HG03432 (cell line): ENCODE measurements at regions not wholly inside any gene's neighbourhood (a gene's known extent, or its start where the extent isn't known, plus 50 kb on each side); places are given as distances from the start of the nearest gene placed in this dataset.
"Not testable (repeated sequence)": the region's sequence is repeated elsewhere in the genome, so short reads cannot be mapped to it uniquely, and the experiment has no call there.

Source experiments
- ATAC-seq: cut with Tn5 transposase; IDR thresholded peaks from one replicate; pipeline ENCODE4 v1.9.1; 2021; ENCODE audit warnings: mild to moderate bottlenecking, moderate library complexity; ENCODE audit not compliant: unreplicated experiment

DNA sequence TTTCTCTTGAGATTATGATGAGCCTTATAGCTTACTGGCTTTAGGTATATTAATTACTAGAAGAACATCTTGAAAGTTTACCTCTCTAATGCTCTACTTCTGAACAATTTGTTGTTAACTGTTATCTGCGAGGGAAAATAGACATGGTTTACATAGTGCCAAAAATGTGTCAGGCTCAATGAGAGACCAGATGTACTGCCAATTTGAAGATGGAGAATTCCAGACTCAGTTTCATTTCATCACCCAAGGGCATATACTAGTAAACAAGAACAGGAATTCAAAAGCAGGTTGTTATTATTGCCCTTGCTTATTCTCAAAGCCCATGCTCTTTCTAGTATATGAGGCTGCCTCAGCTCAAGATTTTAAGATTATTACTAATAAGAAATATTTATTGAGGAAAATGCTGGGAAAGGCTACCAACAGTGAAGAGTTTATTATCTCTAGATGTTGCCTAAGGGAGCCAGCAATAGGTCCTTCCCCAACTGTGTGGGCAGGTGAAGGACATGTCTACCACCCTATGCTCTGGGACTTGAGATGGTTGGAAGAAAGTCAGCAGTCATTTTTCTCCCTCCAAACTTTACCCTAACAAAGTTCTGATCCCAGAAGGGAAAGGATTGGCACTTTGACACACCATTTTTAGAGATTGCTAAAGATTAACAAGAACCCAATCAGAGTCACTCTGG lies 792.7 kb downstream of the METTL4 start:
- ATAC-seq = no peak

DNA sequence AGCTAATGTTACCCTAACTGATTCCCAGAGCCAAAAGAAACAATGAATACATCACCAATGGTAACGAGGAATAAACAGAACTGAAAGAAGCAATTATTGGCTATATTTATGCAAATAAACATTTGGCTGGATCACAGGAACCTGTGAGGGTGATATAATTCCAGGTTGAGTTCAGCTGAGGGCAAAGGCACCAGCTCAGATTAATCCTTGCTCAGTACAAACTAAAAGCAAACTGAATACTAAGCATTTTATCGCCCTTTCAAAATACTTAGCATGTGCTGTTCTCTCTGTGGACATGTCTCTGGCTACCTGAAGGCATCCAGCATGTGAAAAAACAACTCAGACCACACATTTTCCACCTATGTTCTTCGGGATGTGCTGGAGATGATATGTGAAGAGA lies 791.7 kb downstream of the METTL4 start:
- ATAC-seq = no peak

DNA sequence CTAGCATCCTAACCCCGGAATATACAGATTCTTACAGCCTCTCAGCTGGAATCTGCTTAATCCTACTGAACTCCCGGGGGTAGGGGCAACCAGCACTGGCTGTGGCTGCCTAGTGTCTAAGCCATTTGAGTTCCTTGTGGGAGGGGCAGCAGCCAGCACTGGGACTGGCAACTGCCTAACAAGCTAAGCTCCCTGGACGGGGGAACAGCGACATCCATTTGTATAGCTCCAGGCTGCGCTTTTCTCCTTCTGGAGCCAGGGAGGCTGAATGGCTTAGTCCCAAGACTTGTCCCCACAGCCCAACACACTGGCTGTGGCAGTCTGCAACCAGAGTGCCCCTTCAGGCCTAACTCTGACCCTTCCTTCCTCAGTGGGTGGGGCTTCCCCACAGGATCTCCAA lies 787.2 kb downstream of the METTL4 start:
- ATAC-seq = no peak

DNA sequence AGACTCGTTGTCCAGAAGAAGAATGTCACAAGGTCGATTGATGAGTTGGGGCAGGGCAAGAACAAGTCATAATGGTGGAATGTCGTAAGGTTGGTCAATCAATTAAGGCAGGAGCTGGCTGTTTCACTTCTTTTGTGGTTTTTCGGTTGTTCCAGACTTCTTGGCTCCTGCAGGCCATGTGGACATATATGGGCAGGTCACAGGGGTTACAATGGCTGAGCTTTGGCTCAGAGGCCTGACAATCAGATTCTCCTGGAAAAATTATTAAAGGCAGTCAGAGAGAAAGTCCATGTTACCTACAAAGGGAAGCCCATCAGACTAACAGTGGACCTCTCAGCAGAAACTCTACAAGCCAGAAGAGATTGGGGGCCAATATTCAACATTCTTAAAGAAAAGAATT lies 785.3 kb downstream of the METTL4 start:
- not testable (repeated sequence) for ATAC-seq

DNA sequence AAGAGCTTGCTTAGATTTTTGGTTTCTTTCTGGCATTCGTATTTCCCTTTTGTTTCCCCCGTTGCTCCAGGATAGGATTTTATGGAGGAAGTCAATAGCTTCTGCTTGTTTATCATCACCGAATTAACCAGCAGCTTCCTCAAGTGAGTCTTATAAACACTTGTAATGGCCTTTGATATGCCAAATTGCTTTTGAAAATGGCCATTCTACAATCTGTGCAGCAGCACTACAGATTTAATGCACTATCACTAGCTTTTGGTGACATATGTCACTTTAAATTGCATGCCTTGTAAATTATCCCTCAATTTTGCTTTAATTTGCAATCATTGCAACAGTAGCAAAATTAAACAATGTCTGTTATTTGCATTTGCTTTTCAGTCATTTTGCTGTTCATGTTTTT lies 774.7 kb downstream of the METTL4 start:
- ATAC-seq = no peak

DNA sequence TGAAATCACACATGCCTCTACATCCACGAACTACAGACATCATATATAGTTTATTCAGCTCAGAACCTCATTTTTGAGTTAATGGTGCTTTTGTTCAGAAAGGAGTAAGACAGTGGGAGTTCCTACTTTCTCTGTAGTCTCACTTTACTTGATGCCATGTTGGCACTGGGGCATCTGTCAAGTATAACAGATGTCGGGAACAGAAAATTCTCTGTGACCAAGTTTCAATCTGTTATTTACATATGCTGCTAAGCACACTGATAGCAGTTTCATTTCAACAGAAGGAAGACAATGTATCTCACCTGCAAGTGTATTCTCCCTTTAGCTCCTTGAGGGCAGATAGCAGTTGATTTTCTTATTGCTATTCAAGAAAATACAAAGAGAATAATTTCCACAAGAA lies 774.1 kb downstream of the METTL4 start:
- ATAC-seq = no peak

DNA sequence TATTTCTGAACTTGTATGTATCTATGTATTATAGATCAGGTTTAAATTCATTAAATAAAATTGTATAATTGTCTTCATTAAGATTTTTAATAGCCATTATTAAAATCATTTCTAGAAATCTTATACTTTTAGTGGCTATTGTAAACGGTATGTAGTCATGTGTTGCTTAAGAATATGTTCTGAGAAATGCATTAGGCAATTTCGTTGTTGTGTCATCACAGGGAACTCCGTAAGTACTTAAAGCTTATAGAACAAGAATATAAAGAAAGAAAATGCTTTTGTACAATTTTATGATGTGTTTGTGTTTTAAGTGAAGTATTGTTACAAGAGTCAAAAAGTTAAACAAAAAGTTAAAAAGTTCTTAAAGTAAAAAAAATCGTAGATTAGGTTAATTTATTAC lies 765.8 kb downstream of the METTL4 start:
- ATAC-seq = no peak

DNA sequence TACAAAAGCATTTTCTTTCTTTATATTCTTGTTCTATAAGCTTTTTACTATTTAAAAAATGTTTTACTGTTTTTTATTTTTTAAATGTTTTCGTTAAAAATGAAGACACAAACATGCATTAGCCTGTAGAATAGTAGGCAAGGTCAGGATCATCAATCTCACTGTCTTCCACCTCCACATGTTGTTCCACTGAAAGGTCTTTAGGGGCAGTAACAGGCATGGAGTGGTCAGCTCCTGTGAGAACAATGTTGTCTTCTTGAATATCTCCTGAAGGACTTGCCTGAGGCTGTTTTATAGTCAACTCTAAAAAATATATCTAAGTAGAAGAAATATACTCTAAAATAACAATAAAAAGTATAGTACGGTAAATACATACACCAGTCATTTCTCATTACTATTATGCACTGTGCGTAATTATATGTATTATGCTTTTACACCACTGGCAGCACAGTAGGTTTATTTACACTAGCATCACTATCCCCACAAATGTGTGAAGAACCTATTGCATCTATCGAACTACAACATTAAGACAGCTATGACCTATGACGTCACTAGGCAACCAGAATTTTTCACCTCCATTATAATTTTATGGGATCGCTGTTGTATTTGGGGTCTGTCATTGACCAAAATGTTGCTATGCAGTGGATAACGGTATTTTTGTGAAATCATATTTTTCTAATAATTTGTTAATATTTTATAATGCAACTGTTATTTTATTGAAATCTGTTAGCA lies 764.3 kb downstream of the METTL4 start:
- ATAC-seq = no peak

DNA sequence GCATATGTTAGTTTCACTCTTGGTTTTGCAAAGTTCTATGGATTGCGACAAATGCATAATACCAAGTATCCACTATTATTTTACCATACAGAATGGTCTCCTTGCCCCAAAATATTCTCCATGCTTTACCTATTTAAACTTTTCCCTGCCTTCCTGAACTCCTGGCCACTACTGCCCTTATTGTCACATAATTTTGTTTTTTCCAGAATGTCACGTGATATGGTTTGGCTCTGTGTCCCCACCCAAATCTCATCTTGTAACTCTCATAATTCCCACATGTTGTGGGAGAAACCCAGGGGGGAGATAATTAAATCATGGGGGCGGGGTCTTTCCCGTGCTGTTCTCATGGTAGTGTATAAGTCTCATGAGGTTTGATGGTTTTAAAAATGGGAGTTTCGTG lies 760.0 kb downstream of the METTL4 start:
- no peak for ATAC-seq

DNA sequence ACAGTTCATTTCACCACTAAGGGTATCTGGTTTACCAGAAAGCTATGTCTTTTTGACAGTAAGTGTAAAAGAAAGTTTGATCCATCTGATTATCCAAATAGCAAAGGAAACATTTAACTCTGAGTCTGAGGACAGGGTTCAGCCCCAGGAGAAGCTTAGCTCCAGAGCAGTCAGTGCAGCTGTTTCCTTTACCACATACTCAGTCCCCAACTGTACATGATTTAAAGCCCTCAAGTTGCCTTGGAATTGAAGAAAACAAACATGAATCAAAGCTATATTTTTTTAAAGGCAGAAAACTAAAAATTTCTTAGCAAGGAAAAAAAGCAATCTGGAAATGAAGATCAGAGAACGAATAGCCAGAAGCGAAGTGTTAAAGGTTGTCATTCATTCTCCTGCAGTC lies 746.0 kb downstream of the METTL4 start:
- ATAC-seq = no peak

DNA sequence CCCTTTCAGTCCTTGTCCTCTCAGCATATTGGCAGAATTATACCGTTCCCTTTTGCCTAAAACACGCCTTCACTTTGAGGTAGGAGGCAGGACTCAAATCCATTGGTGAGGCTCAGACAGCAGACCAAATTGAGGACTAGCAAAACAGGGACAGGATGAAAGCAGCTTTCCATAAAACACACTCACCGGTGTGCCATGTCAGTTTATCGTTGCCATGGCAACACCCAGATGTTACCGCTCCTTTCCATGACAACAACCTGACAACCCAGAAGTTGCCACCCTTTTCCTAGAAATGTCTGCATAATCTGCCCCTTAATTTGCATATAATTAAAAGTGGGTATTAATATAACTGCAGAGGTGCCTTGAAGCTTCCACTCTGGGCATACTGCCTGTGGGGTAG lies 730.4 kb downstream of the METTL4 start:
- no peak for ATAC-seq

DNA sequence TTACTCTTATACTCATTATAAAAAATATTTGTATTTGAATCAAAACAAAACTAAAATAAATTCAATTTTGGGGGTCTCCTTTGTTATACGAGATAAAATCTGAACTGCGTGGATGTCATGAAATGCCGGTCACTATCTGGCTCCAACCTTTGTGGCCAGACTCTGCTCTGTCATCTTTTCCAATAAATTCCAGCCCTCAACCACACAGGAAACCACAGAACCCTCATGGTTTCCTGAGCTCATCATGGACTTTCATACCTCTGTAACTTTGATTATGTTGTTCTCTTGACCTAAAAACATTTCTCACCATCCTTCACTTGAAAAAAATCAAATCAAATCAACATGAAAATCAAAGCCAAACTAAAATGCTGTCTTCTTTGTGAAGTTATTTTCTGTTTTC lies 724.7 kb downstream of the METTL4 start:
- no peak for ATAC-seq

DNA sequence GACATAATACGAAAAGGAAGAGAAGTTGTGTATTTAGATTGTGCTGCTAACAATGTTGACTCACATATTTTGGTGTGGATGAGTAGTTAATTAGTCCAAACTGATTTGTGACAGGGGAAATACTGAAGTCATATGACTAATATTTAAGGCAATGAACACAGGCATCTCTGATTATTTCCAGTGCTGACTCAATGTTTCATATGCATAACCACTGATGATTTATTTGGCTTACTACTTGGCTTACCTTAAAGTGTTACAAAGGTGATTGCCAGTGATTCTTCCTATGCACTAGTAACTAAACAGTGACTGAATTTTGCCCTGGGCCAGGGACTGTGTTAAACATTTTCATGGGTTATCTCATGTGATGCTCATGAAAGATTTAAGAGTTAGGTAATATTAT lies 722.6 kb downstream of the METTL4 start:
- no peak for ATAC-seq

DNA sequence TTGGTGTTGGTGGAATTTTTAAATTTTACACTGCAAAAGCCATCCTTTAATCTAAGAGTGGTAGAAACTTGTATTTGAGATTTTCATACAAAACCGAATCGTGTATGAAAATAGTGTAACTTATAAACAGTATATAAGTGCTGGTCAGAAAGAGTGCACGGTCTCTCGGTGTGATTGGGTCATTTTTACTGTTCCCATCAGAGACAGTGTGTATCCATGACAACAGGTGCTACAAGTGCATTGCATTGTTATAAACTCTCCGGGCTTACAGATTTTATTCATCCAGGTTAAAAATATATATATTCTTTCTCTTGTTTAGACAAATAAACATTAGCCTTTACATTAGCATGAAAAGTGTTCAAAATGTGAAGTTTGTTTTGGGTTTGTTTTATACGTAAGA lies 721.9 kb downstream of the METTL4 start:
- no peak for ATAC-seq

DNA sequence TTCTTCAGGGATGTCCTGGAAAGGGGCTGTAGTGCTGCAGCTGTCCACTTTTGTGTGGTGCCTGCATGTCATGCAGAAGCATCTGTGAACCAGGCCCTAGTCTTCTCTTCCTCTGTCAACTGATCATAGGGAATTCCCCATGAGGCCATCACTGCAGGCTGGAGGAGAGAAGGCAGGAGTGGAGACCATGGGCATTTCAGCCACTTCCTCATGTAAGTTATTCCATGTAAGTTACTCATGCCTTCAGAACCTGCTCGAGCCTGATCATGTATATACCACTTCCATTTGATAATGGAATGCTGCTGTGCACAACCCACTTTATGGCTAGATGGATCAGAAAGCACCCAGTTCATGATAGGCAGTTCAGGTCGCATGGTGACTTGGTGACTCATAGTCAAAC lies 714.0 kb downstream of the METTL4 start:
- not testable (repeated sequence) for ATAC-seq

DNA sequence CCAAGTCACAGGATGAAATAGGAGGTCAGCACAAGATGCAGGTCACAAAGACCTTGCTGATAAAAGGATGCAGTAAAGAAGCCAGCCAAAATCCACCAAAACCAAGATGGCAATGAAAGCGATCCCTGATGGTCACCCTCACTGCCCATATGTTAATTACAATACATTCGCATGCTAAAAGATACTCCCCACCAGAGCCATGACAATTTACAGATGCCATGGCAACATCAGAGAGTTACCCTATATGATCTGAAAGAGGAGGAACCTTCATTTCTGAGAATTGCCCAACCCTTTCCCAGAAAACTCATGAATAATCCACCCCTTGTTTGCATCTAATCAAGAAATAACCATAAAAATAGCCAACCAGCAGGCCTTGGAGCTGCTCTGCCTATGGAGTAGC lies 709.8 kb downstream of the METTL4 start:
- ATAC-seq = no peak

DNA sequence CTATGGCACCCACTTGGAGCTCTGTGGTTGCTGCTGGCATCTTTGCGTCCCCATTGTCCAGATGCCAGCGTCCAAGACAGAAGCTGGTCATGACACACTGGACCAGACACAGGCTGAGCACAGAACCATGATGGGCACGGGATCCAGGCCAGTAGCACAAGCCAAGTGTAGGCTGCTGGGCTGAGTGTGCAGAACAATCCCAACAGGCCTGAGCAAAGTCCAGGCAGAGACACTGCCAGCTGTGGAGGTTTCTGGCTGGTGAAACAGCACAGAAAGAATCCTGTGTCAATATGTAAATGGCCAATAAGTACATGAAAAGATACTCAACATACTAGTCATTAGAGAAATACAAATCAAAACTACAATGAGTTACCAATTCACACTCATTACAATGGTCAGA lies 705.4 kb downstream of the METTL4 start:
- no peak for ATAC-seq

DNA sequence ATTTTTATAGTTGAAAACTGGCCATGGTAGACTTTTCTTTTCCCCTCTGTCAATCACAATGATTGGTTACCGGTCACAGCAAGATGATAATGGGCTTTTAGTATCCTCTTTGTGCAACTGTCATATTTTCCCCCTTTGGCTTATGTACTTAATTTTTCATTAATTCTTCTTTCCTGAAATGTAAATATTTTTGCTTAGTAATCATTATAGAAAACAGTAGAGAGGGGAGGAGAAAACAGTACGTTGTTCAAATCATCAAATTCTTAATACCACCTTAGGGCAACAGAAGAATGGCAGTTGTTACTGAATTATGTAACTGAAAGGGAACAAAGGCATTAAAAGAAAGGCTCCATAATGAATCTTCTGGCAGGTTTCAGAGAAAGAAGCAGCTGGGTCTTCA lies 699.0 kb downstream of the METTL4 start:
- no peak for ATAC-seq

DNA sequence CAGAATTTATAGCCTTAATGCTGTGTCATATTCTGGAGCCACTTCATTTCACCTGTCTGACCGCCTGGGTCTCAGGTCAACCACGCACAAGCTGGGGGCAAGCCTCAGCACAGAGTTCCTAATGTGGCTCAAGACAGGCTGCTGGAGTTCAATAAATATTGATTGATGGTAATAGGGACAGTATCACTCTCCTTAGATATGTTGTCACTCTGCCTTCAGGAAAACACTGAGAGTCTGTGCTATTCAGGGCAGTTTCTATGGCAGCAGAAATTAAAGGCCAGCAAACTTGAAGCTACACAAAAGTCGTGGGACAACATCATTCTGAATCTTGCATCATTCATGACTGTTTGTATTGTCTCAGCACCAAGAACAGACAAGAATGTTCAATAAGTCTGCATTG lies 696.1 kb downstream of the METTL4 start:
- ATAC-seq = no peak

DNA sequence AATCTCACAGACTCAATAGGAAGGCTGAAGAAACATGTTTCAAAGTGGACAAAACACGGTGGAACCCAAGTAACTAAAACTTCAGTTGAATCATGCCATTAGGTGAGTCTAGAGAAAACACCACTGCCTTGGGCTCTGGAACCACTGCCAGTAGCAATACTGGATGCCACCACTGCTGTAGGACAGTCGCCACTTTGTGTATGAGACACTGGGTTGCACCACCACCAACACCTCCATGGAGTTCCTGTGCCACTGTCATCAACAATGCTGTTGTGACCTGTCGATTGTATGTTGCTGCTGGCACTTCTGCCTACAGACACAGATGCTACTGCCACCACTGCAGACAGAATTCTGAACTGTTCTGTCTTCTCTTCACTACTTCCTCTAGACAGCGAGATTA lies 686.7 kb downstream of the METTL4 start:
- no peak for ATAC-seq

DNA sequence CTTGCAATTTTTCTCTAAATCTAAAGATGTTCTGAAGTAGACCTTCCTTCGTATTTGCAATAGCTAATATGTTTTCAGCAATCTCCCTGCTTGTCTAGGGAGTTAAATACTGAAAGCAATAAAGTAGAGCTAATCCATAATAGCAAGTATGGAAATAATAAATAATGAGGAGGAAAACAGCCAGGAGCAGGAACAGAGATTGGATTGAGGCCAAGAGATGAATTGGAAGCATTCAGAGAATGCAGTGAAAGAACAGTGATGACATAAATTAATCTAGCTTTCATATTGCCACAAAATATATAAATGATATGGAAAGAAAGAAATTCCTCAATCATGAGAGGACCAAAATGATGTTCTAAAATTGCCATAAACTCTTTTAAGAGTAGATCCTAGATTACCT lies 679.7 kb downstream of the METTL4 start:
- ATAC-seq = no peak

DNA sequence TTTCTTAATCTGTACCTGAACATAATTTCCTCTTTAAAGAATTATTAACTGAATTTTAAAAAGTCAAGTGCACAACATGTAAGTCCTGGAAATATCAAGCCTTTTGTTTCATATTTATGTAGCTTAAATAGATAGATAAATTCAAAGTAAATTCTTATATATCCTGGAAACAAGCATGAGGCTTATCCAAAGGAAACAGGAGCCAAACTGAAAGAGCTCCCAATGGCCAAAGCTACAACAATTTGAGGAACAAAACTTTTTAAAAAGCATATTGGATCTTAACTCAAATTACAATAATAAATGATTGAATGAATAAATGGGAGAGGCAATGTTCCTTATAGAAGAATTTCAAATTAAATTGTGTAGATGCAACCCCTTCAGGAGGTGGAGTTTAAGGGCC lies 679.1 kb downstream of the METTL4 start:
- ATAC-seq = no peak
